ENCODE measurements at regions not wholly inside any gene's neighbourhood (a gene's known extent, or its start where the extent isn't known, plus 50 kb on each side); places are given as distances from the start of the nearest gene placed in this dataset.

GRCh38 chr18:72194072-72194471 lies 350.1 kb downstream of the CBLN2 start:
- Histone ChIP-seq H3K27me3 (ENCODE audit: control insufficient read depth in 1 of 2, insufficient read depth in 2 of 2, low read length in 1 of 2) (no peaks in the 10 kb centered on the region), H3K27ac (ENCODE audit: low read depth in 1 of 2, low read length in 2 of 2) (no peak overlapping the region), H3K36me3 (ENCODE audit: control insufficient read depth in 1 of 2, insufficient read depth in 2 of 2, low read length in 1 of 2) (no peaks in the 10 kb centered on the region), H3K4me3 (ENCODE audit: low read length in 2 of 2) (no peak overlapping the region), H3K4me1 (ENCODE audit: control insufficient read depth in 1 of 2, insufficient read depth in 2 of 2, low read length in 2 of 2) (no peaks in the 10 kb centered on the region), H3K9me3 (ENCODE audit: control insufficient read depth, low read length) (no peaks in the 10 kb centered on the region)
- intact Hi-C loops (cut with DNase I): no loop called here
- WGBS, 2 donors: 81 to 83% methylated on average over 6 of the region's 6 CpGs
- DNase-seq: no peak
- ATAC-seq (ENCODE audit: low FRiP score): no peak

- DNase-seq (no peak), ATAC-seq (ENCODE audit: low FRiP score) (no peak)
- Histone ChIP-seq H3K27me3 (ENCODE audit: control insufficient read depth in 1 of 2, insufficient read depth in 2 of 2, low read length in 1 of 2) (no peaks in the 10 kb centered on the region), H3K36me3 (ENCODE audit: control insufficient read depth in 1 of 2, insufficient read depth in 2 of 2, low read length in 1 of 2) (no peaks in the 10 kb centered on the region), H3K4me1 (ENCODE audit: control insufficient read depth in 1 of 2, insufficient read depth in 2 of 2, low read length in 2 of 2) (no peaks in the 10 kb centered on the region), H3K9me3 (ENCODE audit: control insufficient read depth, low read length) (no peaks in the 10 kb centered on the region), H3K4me3 (ENCODE audit: low read length in 2 of 2) (no peak overlapping the region), H3K27ac (ENCODE audit: low read depth in 1 of 2, low read length in 2 of 2) (no peak overlapping the region)
- WGBS, 2 donors: 55 to 59% methylated on average over 2 of the region's 2 CpGs
- intact Hi-C loops (cut with DNase I): no loop called here
Observed at GRCh38 chr18:72187956-72188355, 356.2 kb downstream of the CBLN2 start.

DNA sequence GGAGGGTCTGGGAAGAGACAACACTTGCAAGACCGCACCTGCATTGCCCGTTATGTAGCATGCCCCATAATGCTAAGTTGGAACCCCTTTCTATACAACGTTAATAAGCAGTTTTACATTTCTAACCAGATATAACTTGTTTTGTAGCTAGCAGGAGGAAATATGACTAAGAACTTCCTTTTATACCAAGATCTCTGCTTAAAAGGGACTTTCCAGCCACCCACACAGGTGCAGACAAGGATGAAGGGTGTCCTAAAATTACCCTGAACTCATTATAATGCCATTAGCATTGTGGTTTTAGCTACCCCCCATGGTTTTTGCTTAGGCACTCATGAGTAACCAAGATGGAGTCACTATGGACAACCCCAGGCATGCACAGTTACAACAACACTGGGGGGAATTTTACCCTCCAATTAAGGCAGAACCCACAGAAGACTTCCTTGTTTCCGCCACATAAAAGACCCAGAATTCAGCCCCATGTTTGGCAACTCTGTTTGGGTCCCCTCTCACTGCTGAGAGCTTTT lies 362.8 kb downstream of the CBLN2 start:
- intact Hi-C loops (cut with DNase I): no loop called here
- no peak overlapping the region for H3K4me3 ChIP-seq (ENCODE audit: low read length in 2 of 2)
- no peak for DNase-seq
- no peak overlapping the region for H3K27ac ChIP-seq (ENCODE audit: low read depth in 1 of 2, low read length in 2 of 2)
- no peaks in the 10 kb centered on the region for H3K27me3 ChIP-seq (ENCODE audit: control insufficient read depth in 1 of 2, insufficient read depth in 2 of 2, low read length in 1 of 2)
- ATAC-seq (ENCODE audit: low FRiP score): no peak
- H3K36me3 ChIP-seq (ENCODE audit: control insufficient read depth in 1 of 2, insufficient read depth in 2 of 2, low read length in 1 of 2): no peaks in the 10 kb centered on the region
- WGBS, 2 donors: 86% methylated on average over 4 of the region's 4 CpGs
- no peaks in the 10 kb centered on the region for H3K4me1 ChIP-seq (ENCODE audit: control insufficient read depth in 1 of 2, insufficient read depth in 2 of 2, low read length in 2 of 2)
- H3K9me3 ChIP-seq (ENCODE audit: control insufficient read depth, low read length): no peaks in the 10 kb centered on the region

DNA sequence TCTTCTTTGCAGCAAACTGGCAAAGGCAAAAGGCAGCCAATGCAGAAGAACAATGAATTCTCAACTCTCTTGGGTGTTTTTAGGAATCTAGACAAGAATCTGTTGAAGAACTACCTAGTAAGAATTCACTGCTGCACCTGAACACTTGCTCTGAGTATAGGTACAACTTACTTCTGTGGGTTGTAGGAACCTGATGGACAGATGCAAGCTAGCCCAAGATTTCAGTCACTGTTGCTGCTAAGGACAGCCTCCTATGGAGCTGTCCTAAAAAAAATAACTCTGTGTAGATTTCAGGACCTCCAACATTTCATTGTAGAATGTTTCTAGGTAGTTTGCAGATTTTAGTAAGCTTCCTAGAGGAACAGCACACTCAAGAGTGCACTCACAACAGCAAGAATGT lies 363.5 kb downstream of the CBLN2 start:
- H3K4me3 ChIP-seq (ENCODE audit: low read length in 2 of 2): no peak overlapping the region
- no peak overlapping the region for H3K27ac ChIP-seq (ENCODE audit: low read depth in 1 of 2, low read length in 2 of 2)
- H3K9me3 ChIP-seq (ENCODE audit: control insufficient read depth, low read length): no peaks in the 10 kb centered on the region
- H3K27me3 ChIP-seq (ENCODE audit: control insufficient read depth in 1 of 2, insufficient read depth in 2 of 2, low read length in 1 of 2): no peaks in the 10 kb centered on the region
- ATAC-seq (ENCODE audit: low FRiP score): no peak
- no peaks in the 10 kb centered on the region for H3K4me1 ChIP-seq (ENCODE audit: control insufficient read depth in 1 of 2, insufficient read depth in 2 of 2, low read length in 2 of 2)
- no peak for DNase-seq
- H3K36me3 ChIP-seq (ENCODE audit: control insufficient read depth in 1 of 2, insufficient read depth in 2 of 2, low read length in 1 of 2): no peaks in the 10 kb centered on the region
- intact Hi-C loops (cut with DNase I): no loop called here

- intact Hi-C loops (cut with DNase I): loop anchor here in 1 of 2 donors (10.0 kb wide), 1 partner anchor 80 kb away; no protein-coding TSS in a partner anchor
- no peaks in the 10 kb centered on the region for H3K27me3 ChIP-seq (ENCODE audit: control insufficient read depth in 1 of 2, insufficient read depth in 2 of 2, low read length in 1 of 2)
- no peaks in the 10 kb centered on the region for H3K4me1 ChIP-seq (ENCODE audit: control insufficient read depth in 1 of 2, insufficient read depth in 2 of 2, low read length in 2 of 2)
- whole genome bisulfite sequencing, 2 donors: 39 to 52% methylated on average over 3 of the region's 3 CpGs
- ATAC-seq (ENCODE audit: low FRiP score) (no peak), DNase-seq (no peak)
- H3K27ac ChIP-seq (ENCODE audit: low read depth in 1 of 2, low read length in 2 of 2): no peak overlapping the region
- no peaks in the 10 kb centered on the region for H3K9me3 ChIP-seq (ENCODE audit: control insufficient read depth, low read length)
- no peak overlapping the region for H3K4me3 ChIP-seq (ENCODE audit: low read length in 2 of 2)
- no peaks in the 10 kb centered on the region for H3K36me3 ChIP-seq (ENCODE audit: control insufficient read depth in 1 of 2, insufficient read depth in 2 of 2, low read length in 1 of 2)
Observed at GRCh38 chr18:72174972-72175649, 369.0 kb downstream of the CBLN2 start.

DNA sequence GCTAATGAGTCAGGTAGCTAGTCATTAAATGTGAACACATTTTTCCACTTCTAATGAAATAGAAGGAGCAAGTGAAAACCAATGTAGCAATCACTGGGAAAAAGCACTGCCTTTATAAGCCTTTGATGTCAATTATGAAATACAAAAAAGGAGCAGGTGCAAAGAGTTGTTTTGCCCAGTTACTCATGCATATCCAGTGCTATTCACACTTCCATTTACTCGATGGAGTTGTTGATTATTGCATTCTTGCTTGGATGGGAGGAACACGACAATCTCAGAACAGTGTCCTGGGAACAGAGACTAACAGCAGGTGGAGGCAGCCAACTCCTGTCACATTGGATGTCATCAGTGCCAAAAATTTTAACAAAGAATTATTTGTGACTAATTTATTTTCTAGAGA lies 372.5 kb downstream of the CBLN2 start:
- 63 to 65% methylated on average over 2 of the region's 2 CpGs for WGBS, 2 donors
- Histone ChIP-seq H3K27ac (ENCODE audit: low read depth in 1 of 2, low read length in 2 of 2) (no peak overlapping the region), H3K4me3 (ENCODE audit: low read length in 2 of 2) (no peak overlapping the region), H3K27me3 (ENCODE audit: control insufficient read depth in 1 of 2, insufficient read depth in 2 of 2, low read length in 1 of 2) (no peaks in the 10 kb centered on the region), H3K36me3 (ENCODE audit: control insufficient read depth in 1 of 2, insufficient read depth in 2 of 2, low read length in 1 of 2) (no peaks in the 10 kb centered on the region), H3K4me1 (ENCODE audit: control insufficient read depth in 1 of 2, insufficient read depth in 2 of 2, low read length in 2 of 2) (no peaks in the 10 kb centered on the region), H3K9me3 (ENCODE audit: control insufficient read depth, low read length) (no peaks in the 10 kb centered on the region)
- DNase-seq (no peak), ATAC-seq (ENCODE audit: low FRiP score) (no peak)
- intact Hi-C loops (cut with DNase I): loop anchor here in 1 of 2 donors (10.0 kb wide), 1 partner anchor 83 kb away; no protein-coding TSS in a partner anchor

- ATAC-seq (ENCODE audit: low FRiP score): no peak
Observed at GRCh38 chr18:72161691-72162090, 382.5 kb downstream of the CBLN2 start.

GRCh38 chr18:72160510-72161445 lies 383.4 kb downstream of the CBLN2 start:
- 41 to 51% methylated on average over 5 of the region's 5 CpGs for WGBS, 2 donors

More at GRCh38 chr18:72161691-72162090, 382.5 kb downstream of the CBLN2 start:
- intact Hi-C loops (cut with DNase I): no loop called here
- DNase-seq: no peak
- no peak overlapping the region for H3K4me3 ChIP-seq (ENCODE audit: low read length in 2 of 2)
- no peak overlapping the region for H3K27ac ChIP-seq (ENCODE audit: low read depth in 1 of 2, low read length in 2 of 2)
- no peaks in the 10 kb centered on the region for H3K36me3 ChIP-seq (ENCODE audit: control insufficient read depth in 1 of 2, insufficient read depth in 2 of 2, low read length in 1 of 2)
- WGBS, 2 donors: 54 to 66% methylated on average over 1 of the region's 1 CpG
- no peaks in the 10 kb centered on the region for H3K9me3 ChIP-seq (ENCODE audit: control insufficient read depth, low read length)
- no peaks in the 10 kb centered on the region for H3K27me3 ChIP-seq (ENCODE audit: control insufficient read depth in 1 of 2, insufficient read depth in 2 of 2, low read length in 1 of 2)
- H3K4me1 ChIP-seq (ENCODE audit: control insufficient read depth in 1 of 2, insufficient read depth in 2 of 2, low read length in 2 of 2): no peaks in the 10 kb centered on the region

More at GRCh38 chr18:72160510-72161445, 383.4 kb downstream of the CBLN2 start:
- H3K9me3 ChIP-seq (ENCODE audit: control insufficient read depth, low read length): no peaks in the 10 kb centered on the region
- no peaks in the 10 kb centered on the region for H3K36me3 ChIP-seq (ENCODE audit: control insufficient read depth in 1 of 2, insufficient read depth in 2 of 2, low read length in 1 of 2)
- no peaks in the 10 kb centered on the region for H3K4me1 ChIP-seq (ENCODE audit: control insufficient read depth in 1 of 2, insufficient read depth in 2 of 2, low read length in 2 of 2)
- no peak for DNase-seq
- H3K27ac ChIP-seq (ENCODE audit: low read depth in 1 of 2, low read length in 2 of 2): no peak overlapping the region
- no peak for ATAC-seq (ENCODE audit: low FRiP score)
- intact Hi-C loops (cut with DNase I): no loop called here
- no peak overlapping the region for H3K4me3 ChIP-seq (ENCODE audit: low read length in 2 of 2)
- H3K27me3 ChIP-seq (ENCODE audit: control insufficient read depth in 1 of 2, insufficient read depth in 2 of 2, low read length in 1 of 2): no peaks in the 10 kb centered on the region

Measured in aorta (tissue), 5 donors.